Stomach (tissue), 8 donors: ENCODE measurements at regions not wholly inside any gene's neighbourhood (a gene's known extent, or its start where the extent isn't known, plus 50 kb on each side); places are given as distances from the start of the nearest gene placed in this dataset.

ENCODE experiments used
- DNase-seq, 2 donors: peaks; one replicate each; pipeline versions ENCODE4 v3.0.0 to v3.0.0-alpha.2; 2013 to 2019
- H3K27ac ChIP-seq, 5 donors: fragments of 200-600 bp in 4 of 5; sonication (generic) in 4 of 5; one replicate each; pipeline ENCODE4 v1.5.1; 2013 to 2019; ENCODE audit warnings: mild to moderate bottlenecking in 1 of 5, moderate library complexity in 1 of 5
- H3K27me3 ChIP-seq, 3 donors: fragments of 200-600 bp; sonication (generic); one replicate each; pipeline ENCODE4 v1.5.1; 2017 to 2019; ENCODE audit warnings: mixed run types in 1 of 3
- H3K36me3 ChIP-seq, 4 donors: fragments of 200-600 bp; sonication (generic); 1 replicate in 3 of 4; 2 replicates in 1 of 4; pipeline ENCODE4 v1.5.1; 2016 to 2019
- H3K4me1 ChIP-seq, 4 donors: fragments of 200-600 bp; sonication (generic); one replicate each; pipeline ENCODE4 v1.5.1; 2016 to 2019
- H3K4me3 ChIP-seq, 4 donors: fragments of 200-600 bp; sonication (generic) in 3 of 4; one replicate each; pipeline ENCODE4 v1.5.1; 2016 to 2019; ENCODE audit warnings: mild to moderate bottlenecking in 1 of 4
- H3K9me3 ChIP-seq, 4 donors: fragments of 200-600 bp; sonication (generic); one replicate each; pipeline ENCODE4 v1.5.1; 2016 to 2019
- EP300 ChIP-seq: sonication (generic); formaldehyde crosslinking; IDR thresholded peaks from one replicate; pipeline ENCODE4 v1.6.1; 2017; ENCODE audit warnings: antibody characterized with exemption
- POLR2A ChIP-seq, 4 donors: fragments of 450-650 bp; IDR thresholded peaks; one replicate each; pipeline ENCODE4 v1.6.1; 2016; ENCODE audit warnings: antibody characterized with exemption in 4 of 4, control low read depth in 2 of 4, mild to moderate bottlenecking in 1 of 4, moderate library complexity in 1 of 4
- POLR2AphosphoS5 ChIP-seq, 3 donors: sonication (generic); formaldehyde crosslinking; IDR thresholded peaks; one replicate each; pipeline ENCODE4 v1.6.1; 2016; ENCODE audit warnings: antibody characterized with exemption in 3 of 3
- WGBS, 5 donors: extraction: QIAGEN DNeasy Blood & Tissue Kit in 3 of 5; methylation state at CpG; one replicate each; pipeline versions ENCODE4 v1.1.5 to v1.1.7; 2013 to 2018; 5-methylcytosine and 5-hydroxymethylcytosine counted together
- intact Hi-C: fragments of 100-400 bp; cut with DNase I; formaldehyde crosslinking; loops from one replicate; pipeline ENCODE4 v1.15.1; 2023; ENCODE audit warnings: low total_unique reads
- TF ChIP-seq, protein P1 (sequence below), 7 experiments: fragments of 450-650 bp in 4 of 7; fragments of 200-600 bp in 3 of 7; sonication (generic) in 3 of 7; IDR thresholded peaks; one replicate each; pipeline ENCODE4 v1.5.1; 2016 to 2019; ENCODE audit warnings: antibody characterized with exemption in 7 of 7, control low read depth in 2 of 7, mild to moderate bottlenecking in 1 of 7
- donor health status: healthy with polysubstance abuse.
- donor health status: Bipolar disorder and iron deficiency.
- donor health status: healthy.

DNA sequence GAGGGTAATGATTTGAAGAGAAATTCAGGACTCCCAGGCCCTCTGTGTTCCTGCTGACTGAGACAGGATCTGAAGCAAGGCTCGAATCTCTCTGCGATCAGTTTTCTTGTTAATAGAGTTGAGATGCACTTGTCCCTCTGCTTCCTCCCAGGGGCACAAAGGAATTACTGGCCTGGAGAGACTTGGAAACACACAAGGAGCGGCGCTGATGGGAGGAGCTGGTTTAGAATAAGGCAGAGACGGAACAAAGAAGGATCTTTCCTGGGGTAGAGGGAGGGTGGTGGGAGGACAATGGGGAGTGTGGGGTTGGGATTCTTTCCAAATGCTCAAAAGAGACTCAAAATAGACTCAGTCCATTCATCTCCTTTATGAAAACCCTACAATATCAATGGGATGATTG is 719.1 kb downstream of the UQCRFS1 start:
- TF ChIP-seq, protein P1, sequence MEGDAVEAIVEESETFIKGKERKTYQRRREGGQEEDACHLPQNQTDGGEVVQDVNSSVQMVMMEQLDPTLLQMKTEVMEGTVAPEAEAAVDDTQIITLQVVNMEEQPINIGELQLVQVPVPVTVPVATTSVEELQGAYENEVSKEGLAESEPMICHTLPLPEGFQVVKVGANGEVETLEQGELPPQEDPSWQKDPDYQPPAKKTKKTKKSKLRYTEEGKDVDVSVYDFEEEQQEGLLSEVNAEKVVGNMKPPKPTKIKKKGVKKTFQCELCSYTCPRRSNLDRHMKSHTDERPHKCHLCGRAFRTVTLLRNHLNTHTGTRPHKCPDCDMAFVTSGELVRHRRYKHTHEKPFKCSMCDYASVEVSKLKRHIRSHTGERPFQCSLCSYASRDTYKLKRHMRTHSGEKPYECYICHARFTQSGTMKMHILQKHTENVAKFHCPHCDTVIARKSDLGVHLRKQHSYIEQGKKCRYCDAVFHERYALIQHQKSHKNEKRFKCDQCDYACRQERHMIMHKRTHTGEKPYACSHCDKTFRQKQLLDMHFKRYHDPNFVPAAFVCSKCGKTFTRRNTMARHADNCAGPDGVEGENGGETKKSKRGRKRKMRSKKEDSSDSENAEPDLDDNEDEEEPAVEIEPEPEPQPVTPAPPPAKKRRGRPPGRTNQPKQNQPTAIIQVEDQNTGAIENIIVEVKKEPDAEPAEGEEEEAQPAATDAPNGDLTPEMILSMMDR (IDR thresholded peaks at IDR 0.05), result no peak
- no peak for TF ChIP-seq POLR2A (IDR thresholded peaks at IDR 0.05)
- no peak for TF ChIP-seq EP300
- TF ChIP-seq POLR2AphosphoS5 (IDR thresholded peaks at IDR 0.05), result no peak

DNA sequence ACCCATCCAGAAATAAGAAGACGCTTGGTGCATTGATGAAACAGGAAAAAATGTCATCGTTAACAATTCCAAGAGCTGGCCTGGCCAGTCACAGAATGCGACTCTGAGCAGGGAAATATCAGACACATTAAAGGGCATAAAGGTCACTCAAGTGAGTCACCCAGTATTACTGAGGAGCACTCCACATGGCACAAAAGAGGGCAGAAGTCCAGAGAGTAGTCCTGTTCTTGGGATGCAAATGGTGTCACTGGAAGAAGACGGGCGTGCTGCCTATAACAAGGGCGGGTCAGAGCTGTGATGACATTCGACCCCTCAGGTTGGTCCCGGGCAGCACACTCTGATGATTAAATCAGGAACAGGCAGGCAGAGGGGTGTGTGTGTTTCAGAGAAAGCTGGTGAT is 720.3 kb downstream of the UQCRFS1 start:
- peaks cover 0 to 21% (median 0%) of the 10 kb centered on the region in 4 donors for H3K4me1 ChIP-seq
- no peaks in the 10 kb centered on the region for H3K9me3 ChIP-seq
- no peaks in the 10 kb centered on the region for H3K27me3 ChIP-seq
- 46 to 56% (median 50%) methylated on average over 8 of the region's 8 CpGs for WGBS, 5 donors
- no peak overlapping the region for H3K4me3 ChIP-seq
- H3K36me3 ChIP-seq, result no peaks in the 10 kb centered on the region
- no peak for DNase-seq
- H3K27ac ChIP-seq, result no peak overlapping the region
- TF ChIP-seq, protein P1 (IDR thresholded peaks at IDR 0.05), result no peak
- TF ChIP-seq POLR2A (IDR thresholded peaks at IDR 0.05), result no peak
- TF ChIP-seq POLR2AphosphoS5 (IDR thresholded peaks at IDR 0.05), result no peak
- no peak for TF ChIP-seq EP300
- intact Hi-C loops, result no loop called here

More for the DNA sequence above, 719.1 kb downstream of the UQCRFS1 start:
- Histone ChIP-seq H3K27ac (no peak overlapping the region), H3K9me3 (no peaks in the 10 kb centered on the region), H3K4me1 (peaks cover 0 to 21% (median 0%) of the 10 kb centered on the region in 4 donors), H3K36me3 (no peaks in the 10 kb centered on the region), H3K27me3 (no peaks in the 10 kb centered on the region), H3K4me3 (no peak overlapping the region)
- intact Hi-C loops, result no loop called here
- no peak for DNase-seq
- 57 to 60% (median 59%) methylated on average over 5 of the region's 5 CpGs for WGBS, 5 donors

DNA sequence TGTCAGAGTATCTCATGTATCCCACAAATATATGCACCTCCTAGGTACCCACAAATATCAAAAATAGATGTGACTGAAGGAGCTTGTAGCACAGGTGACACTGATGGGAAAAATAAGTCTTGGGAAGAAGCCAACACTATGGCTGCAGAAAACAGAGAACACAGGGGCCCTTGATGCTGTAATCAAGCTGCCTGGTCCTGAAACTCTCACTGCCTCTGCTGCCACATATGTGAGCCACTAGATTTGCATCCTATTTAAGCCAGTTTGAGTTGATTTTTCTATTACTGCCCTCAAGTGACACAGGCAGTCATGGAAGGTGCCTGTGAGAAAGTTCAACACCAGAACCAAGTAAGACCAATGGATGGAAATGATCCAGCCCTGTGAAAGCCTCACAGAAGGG is 720.8 kb downstream of the UQCRFS1 start:
- H3K27ac ChIP-seq, result no peak overlapping the region
- TF ChIP-seq EP300 (no peak), POLR2AphosphoS5 (IDR thresholded peaks at IDR 0.05) (no peak), POLR2A (IDR thresholded peaks at IDR 0.05) (no peak)

DNA sequence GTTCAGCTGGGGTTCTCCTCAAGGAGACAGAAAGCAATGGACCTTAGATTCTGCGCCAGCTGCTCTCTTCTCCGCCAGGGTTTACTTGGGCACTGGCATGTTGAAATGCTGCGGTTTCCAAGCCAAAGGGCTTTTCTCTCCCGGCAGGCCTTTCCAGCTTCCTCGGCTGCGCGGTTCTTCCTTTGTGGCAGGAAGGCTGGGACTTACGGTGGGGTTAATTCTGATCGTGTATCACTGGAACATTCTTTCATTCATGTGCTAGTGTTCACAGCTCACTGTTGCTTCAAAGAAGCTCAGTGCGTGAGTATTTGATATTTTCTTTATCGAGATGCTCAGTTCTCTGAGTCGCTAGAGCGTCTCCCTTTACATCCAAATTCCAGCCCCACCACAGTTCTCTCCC is 723.2 kb downstream of the UQCRFS1 start:
- no peaks in the 10 kb centered on the region for H3K9me3 ChIP-seq
- H3K27ac ChIP-seq, result no peak overlapping the region
- peaks cover 0 to 27% (median 0%) of the 10 kb centered on the region in 4 donors for H3K4me1 ChIP-seq
- DNase-seq, result no peak
- TF ChIP-seq POLR2A (IDR thresholded peaks at IDR 0.05) (no peak), POLR2AphosphoS5 (IDR thresholded peaks at IDR 0.05) (no peak), EP300 (no peak)
- TF ChIP-seq, protein P1 (IDR thresholded peaks at IDR 0.05), result no peak
- H3K36me3 ChIP-seq, result no peaks in the 10 kb centered on the region
- WGBS, 5 donors, result 75 to 81% (median 76%) methylated on average over 12 to 13 of the region's 13 CpGs
- H3K4me3 ChIP-seq, result no peak overlapping the region
- no peaks in the 10 kb centered on the region for H3K27me3 ChIP-seq
- intact Hi-C loops, result no loop called here

More for the DNA sequence above, 720.8 kb downstream of the UQCRFS1 start:
- H3K4me3 ChIP-seq, result no peak overlapping the region
- no peaks in the 10 kb centered on the region for H3K27me3 ChIP-seq
- no peaks in the 10 kb centered on the region for H3K9me3 ChIP-seq
- intact Hi-C loops, result no loop called here
- H3K4me1 ChIP-seq, result peaks cover 0 to 21% (median 0%) of the 10 kb centered on the region in 4 donors
- no peak for DNase-seq
- no peaks in the 10 kb centered on the region for H3K36me3 ChIP-seq

DNA sequence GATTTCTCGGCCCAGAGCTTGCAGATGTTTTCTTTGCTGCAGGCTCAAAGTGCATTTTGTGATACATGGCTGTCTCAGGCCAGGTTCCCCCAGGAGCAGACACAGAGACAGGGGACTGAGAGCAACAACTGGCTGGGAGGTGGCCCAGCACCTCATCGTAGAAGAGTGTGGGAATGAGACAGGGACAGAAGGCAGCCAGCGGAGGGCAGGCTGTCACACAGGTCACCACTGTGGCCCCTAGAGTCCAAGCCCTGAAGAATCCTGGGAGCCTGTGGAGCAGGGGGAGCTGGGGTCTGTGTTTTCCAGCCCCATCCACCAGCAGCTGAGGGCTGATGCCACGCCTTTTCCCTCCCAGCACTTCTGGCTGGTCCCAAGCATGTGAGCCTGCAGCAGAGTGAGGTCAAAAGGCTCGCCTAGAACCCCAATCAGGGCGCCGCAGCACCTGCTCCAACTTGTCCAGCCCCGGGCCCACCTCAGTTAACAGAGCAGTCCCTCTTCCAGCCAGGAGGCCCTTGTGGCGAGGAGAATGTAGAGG is 723.8 kb downstream of the UQCRFS1 start:
- no peak for TF ChIP-seq POLR2A (IDR thresholded peaks at IDR 0.05)
- TF ChIP-seq, protein P1 (IDR thresholded peaks at IDR 0.05), result no peak
- H3K27ac ChIP-seq, result no peak overlapping the region
- no peaks in the 10 kb centered on the region for H3K36me3 ChIP-seq
- H3K9me3 ChIP-seq, result no peaks in the 10 kb centered on the region
- no peak overlapping the region for H3K4me3 ChIP-seq
- H3K4me1 ChIP-seq, result peaks cover 0 to 25% (median 0%) of the 10 kb centered on the region in 4 donors
- 67 to 91% (median 79%) methylated on average over 8 to 9 of the region's 9 CpGs for WGBS, 5 donors
- H3K27me3 ChIP-seq, result no peaks in the 10 kb centered on the region
- intact Hi-C loops, result no loop called here
- no peak for DNase-seq
